ENCODE measurements at regions not wholly inside any gene's neighbourhood (a gene's known extent, or its start where the extent isn't known, plus 50 kb on each side); places are given as distances from the start of the nearest gene placed in this dataset.
"Not testable (repeated sequence)": the region's sequence is repeated elsewhere in the genome, so short reads cannot be mapped to it uniquely, and the experiment has no call there.

- no peak for DNase-seq (ENCODE audit: low spot score)
- Mint-ChIP-seq H3K36me3 (ENCODE audit: low read depth, unreplicated experiment) (no peaks in the 10 kb centered on the region), H3K27me3 (ENCODE audit: unreplicated experiment) (no peaks in the 10 kb centered on the region), H3K4me1 (ENCODE audit: unreplicated experiment) (peaks cover 8% of the 10 kb centered on the region), H3K9me3 (ENCODE audit: unreplicated experiment) (no peaks in the 10 kb centered on the region), H3K4me3 (ENCODE audit: unreplicated experiment) (no peak overlapping the region), H3K27ac (ENCODE audit: unreplicated experiment) (no peak overlapping the region)
- no peak for TF ChIP-seq CTCF (IDR thresholded peaks at IDR 0.05; ENCODE audit: unreplicated experiment)
Measured at GRCh38 chr4:31788676-31789075, 1068.5 kb downstream of the PCDH7 start.

- Mint-ChIP-seq H3K27ac (ENCODE audit: unreplicated experiment) (no peak overlapping the region), H3K4me1 (ENCODE audit: unreplicated experiment) (peaks cover 8% of the 10 kb centered on the region), H3K36me3 (ENCODE audit: low read depth, unreplicated experiment) (no peaks in the 10 kb centered on the region), H3K4me3 (ENCODE audit: unreplicated experiment) (no peak overlapping the region), H3K9me3 (ENCODE audit: unreplicated experiment) (no peaks in the 10 kb centered on the region), H3K27me3 (ENCODE audit: unreplicated experiment) (no peaks in the 10 kb centered on the region)
- no peak for TF ChIP-seq CTCF (IDR thresholded peaks at IDR 0.05; ENCODE audit: unreplicated experiment)
- DNase-seq (ENCODE audit: low spot score) = no peak
Measured at GRCh38 chr4:31791666-31792065, 1071.5 kb downstream of the PCDH7 start.

GRCh38 chr4:31793907-31794306 is 1073.7 kb downstream of the PCDH7 start:
- Mint-ChIP-seq H3K27ac (ENCODE audit: unreplicated experiment) (no peak overlapping the region), H3K27me3 (ENCODE audit: unreplicated experiment) (no peaks in the 10 kb centered on the region), H3K36me3 (ENCODE audit: low read depth, unreplicated experiment) (no peaks in the 10 kb centered on the region), H3K4me3 (ENCODE audit: unreplicated experiment) (no peak overlapping the region), H3K9me3 (ENCODE audit: unreplicated experiment) (no peaks in the 10 kb centered on the region), H3K4me1 (ENCODE audit: unreplicated experiment) (peaks cover 8% of the 10 kb centered on the region)
- TF ChIP-seq CTCF (IDR thresholded peaks at IDR 0.05; ENCODE audit: unreplicated experiment) = peak; percentile 66
- DNase-seq (ENCODE audit: low spot score) = no peak

GRCh38 chr4:31797052-31797451 is 1076.9 kb downstream of the PCDH7 start:
- not testable (repeated sequence) for H3K9me3 Mint-ChIP-seq (ENCODE audit: unreplicated experiment); H3K27ac Mint-ChIP-seq (ENCODE audit: unreplicated experiment); DNase-seq (ENCODE audit: low spot score); H3K36me3 Mint-ChIP-seq (ENCODE audit: low read depth, unreplicated experiment); H3K4me1 Mint-ChIP-seq (ENCODE audit: unreplicated experiment); H3K27me3 Mint-ChIP-seq (ENCODE audit: unreplicated experiment); H3K4me3 Mint-ChIP-seq (ENCODE audit: unreplicated experiment)

GRCh38 chr4:31803526-31804195 is 1083.5 kb downstream of the PCDH7 start:
- no peak overlapping the region for H3K27ac Mint-ChIP-seq (ENCODE audit: unreplicated experiment)

More at GRCh38 chr4:31803526-31804195, 1083.5 kb downstream of the PCDH7 start:
- no peaks in the 10 kb centered on the region for H3K36me3 Mint-ChIP-seq (ENCODE audit: low read depth, unreplicated experiment)
- peaks cover 2% of the 10 kb centered on the region for H3K27me3 Mint-ChIP-seq (ENCODE audit: unreplicated experiment)
- TF ChIP-seq CTCF (IDR thresholded peaks at IDR 0.05; ENCODE audit: unreplicated experiment) = no peak
- H3K4me3 Mint-ChIP-seq (ENCODE audit: unreplicated experiment) = no peak overlapping the region
- no peaks in the 10 kb centered on the region for H3K4me1 Mint-ChIP-seq (ENCODE audit: unreplicated experiment)
- DNase-seq (ENCODE audit: low spot score) = no peak
- peaks cover 4% of the 10 kb centered on the region for H3K9me3 Mint-ChIP-seq (ENCODE audit: unreplicated experiment)

All from endothelial cell (in vitro differentiated cells).